Osteoblast (primary cell): ENCODE measurements at regions not wholly inside any gene's neighbourhood (a gene's known extent, or its start where the extent isn't known, plus 50 kb on each side); places are given as distances from the start of the nearest gene placed in this dataset.

Experiments
- DNase-seq: peaks from one replicate; pipeline ENCODE4 v3.0.0; 2011; ENCODE audit warnings: low spot score, mixed read lengths; ENCODE audit not compliant: insufficient read length; ENCODE audit errors: missing footprints
- H2AFZ ChIP-seq: 2 replicates; pipeline ENCODE4 v1.6.0; 2011; ENCODE audit warnings: mild to moderate bottlenecking, low read length
- H3K27ac ChIP-seq: 2 replicates; pipeline ENCODE4 v1.5.1; 2011; ENCODE audit warnings: mild to moderate bottlenecking, low read depth, low read length, moderate library complexity
- H3K27me3 ChIP-seq: 2 replicates; pipeline ENCODE4 v1.6.0; 2012; ENCODE audit warnings: mild to moderate bottlenecking, control low read depth, inconsistent platforms, low read length, moderate library complexity; ENCODE audit not compliant: insufficient read depth
- H3K36me3 ChIP-seq: 2 replicates; pipeline ENCODE4 v1.5.1; 2011; ENCODE audit warnings: mild to moderate bottlenecking, low read length, control low read depth, moderate library complexity; ENCODE audit not compliant: insufficient read depth
- H3K4me1 ChIP-seq: 2 replicates; pipeline ENCODE4 v1.5.1; 2011; ENCODE audit warnings: mild to moderate bottlenecking, low read length, control low read depth, moderate library complexity; ENCODE audit not compliant: insufficient read depth
- H3K4me2 ChIP-seq: 2 replicates; pipeline ENCODE4 v1.6.0; 2011; ENCODE audit warnings: mild to moderate bottlenecking, low read length; ENCODE audit not compliant: insufficient read depth
- H3K4me3 ChIP-seq: fragments of 200-600 bp; sonication (generic); 3 replicates; pipeline ENCODE4 v1.5.1; 2012; ENCODE audit warnings: mild to moderate bottlenecking, low read length, inconsistent platforms; ENCODE audit not compliant: insufficient read depth
- H3K79me2 ChIP-seq: 2 replicates; pipeline ENCODE4 v1.6.0; 2012; ENCODE audit warnings: mild to moderate bottlenecking, low read length, control low read depth, inconsistent platforms; ENCODE audit not compliant: insufficient read depth
- H3K9me3 ChIP-seq: 2 replicates; pipeline ENCODE4 v1.5.1; 2011; ENCODE audit warnings: low read depth, low read length, control low read depth
- H4K20me1 ChIP-seq: 2 replicates; pipeline ENCODE4 v1.6.0; 2012; ENCODE audit warnings: mild to moderate bottlenecking, low read length, control low read depth; ENCODE audit not compliant: insufficient read depth
- TF ChIP-seq, protein P1 (sequence below): IDR thresholded peaks from 2 replicates; pipeline ENCODE4 v1.5.1; 2011; ENCODE audit warnings: mild to moderate bottlenecking, low read depth, low read length, moderate library complexity; ENCODE audit errors: extremely low read depth

DNA sequence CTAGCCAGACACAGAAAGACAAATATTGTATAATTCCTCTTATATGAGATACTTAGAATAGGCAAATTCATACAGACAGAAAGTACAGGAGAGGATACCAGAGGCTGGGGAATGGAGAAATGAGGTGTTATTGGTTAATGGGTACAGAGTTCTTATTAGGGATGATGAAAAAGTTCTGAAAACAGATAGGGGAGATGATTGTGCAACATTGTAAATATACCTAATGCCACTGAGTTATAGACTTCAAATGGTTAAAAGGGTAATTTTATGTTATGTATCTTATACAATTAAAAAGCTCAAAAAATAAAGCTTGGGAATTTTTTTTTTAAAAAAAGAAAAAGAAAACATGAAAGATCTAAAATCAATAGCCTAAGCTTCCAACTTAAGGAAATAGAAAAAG, 98.8 kb upstream of the TECRL start:
- Histone ChIP-seq H3K27ac (no peak overlapping the region), H2AFZ (no peak overlapping the region), H3K4me1 (no peaks in the 10 kb centered on the region), H3K79me2 (no peaks in the 10 kb centered on the region), H3K27me3 (no peaks in the 10 kb centered on the region), H3K4me2 (no peak overlapping the region), H3K4me3 (no peak overlapping the region), H4K20me1 (no peaks in the 10 kb centered on the region), H3K9me3 (no peaks in the 10 kb centered on the region), H3K36me3 (no peaks in the 10 kb centered on the region)
- no peak for DNase-seq
- TF ChIP-seq, protein P1, sequence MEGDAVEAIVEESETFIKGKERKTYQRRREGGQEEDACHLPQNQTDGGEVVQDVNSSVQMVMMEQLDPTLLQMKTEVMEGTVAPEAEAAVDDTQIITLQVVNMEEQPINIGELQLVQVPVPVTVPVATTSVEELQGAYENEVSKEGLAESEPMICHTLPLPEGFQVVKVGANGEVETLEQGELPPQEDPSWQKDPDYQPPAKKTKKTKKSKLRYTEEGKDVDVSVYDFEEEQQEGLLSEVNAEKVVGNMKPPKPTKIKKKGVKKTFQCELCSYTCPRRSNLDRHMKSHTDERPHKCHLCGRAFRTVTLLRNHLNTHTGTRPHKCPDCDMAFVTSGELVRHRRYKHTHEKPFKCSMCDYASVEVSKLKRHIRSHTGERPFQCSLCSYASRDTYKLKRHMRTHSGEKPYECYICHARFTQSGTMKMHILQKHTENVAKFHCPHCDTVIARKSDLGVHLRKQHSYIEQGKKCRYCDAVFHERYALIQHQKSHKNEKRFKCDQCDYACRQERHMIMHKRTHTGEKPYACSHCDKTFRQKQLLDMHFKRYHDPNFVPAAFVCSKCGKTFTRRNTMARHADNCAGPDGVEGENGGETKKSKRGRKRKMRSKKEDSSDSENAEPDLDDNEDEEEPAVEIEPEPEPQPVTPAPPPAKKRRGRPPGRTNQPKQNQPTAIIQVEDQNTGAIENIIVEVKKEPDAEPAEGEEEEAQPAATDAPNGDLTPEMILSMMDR, result no peak

DNA sequence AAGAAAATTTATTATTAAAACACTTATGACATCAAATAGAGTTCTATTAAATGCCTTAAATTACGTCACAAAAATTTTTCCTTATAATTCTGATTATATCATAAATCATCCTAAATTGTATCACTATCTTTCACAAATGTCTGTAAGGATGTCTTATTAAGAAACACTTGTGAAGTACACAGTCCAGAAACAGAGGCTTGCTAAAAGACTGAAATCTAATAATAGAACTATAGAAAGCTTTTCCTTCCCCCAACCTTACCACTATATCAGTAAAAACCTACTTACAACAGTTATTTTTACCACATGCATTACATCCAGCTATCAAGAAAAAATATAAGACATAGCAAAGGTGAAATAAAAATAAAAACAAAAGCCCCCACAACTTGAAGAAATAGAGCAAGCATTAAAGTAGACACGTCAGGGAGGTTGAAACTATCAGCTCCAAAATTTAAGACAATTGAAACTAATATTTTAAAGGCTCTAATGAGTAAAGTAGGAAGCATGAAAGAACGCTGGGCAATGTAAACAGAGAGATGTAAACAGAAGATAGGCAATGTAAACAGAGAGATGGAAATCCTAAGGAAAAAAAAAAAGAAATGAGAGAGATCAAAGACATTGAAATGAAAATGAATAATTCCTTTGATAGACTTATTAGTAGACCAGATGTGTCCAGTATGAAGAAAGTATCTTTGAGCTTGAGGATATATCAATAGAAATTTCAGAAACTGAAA, 94.9 kb upstream of the TECRL start:
- DNase-seq, result no peak
- Histone ChIP-seq H2AFZ (no peak overlapping the region), H3K36me3 (no peaks in the 10 kb centered on the region), H3K79me2 (no peaks in the 10 kb centered on the region), H3K9me3 (no peaks in the 10 kb centered on the region), H3K4me1 (no peaks in the 10 kb centered on the region), H3K4me3 (no peak overlapping the region), H3K27me3 (no peaks in the 10 kb centered on the region), H3K27ac (no peak overlapping the region), H4K20me1 (no peaks in the 10 kb centered on the region), H3K4me2 (no peak overlapping the region)
- TF ChIP-seq, protein P1, result no peak

DNA sequence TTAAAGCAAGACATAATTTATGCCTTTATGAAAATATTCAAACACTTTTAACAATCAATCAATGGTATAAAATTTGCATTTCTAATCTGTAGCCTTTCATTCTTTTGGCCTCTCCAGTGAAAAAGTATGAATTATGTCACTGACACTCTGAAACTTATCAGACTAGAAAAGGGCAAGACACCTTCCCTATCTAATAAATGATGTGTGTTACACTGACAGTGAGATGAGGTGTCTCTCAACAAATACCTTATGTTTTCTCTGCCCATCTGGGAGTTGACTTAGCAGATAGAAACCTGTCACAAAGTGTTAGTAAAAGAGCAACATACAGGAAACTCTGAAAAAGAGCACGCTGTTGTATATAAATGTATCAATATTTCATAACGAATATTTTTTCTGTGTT, 94.2 kb upstream of the TECRL start:
- H2AFZ ChIP-seq, result no peak overlapping the region

DNA sequence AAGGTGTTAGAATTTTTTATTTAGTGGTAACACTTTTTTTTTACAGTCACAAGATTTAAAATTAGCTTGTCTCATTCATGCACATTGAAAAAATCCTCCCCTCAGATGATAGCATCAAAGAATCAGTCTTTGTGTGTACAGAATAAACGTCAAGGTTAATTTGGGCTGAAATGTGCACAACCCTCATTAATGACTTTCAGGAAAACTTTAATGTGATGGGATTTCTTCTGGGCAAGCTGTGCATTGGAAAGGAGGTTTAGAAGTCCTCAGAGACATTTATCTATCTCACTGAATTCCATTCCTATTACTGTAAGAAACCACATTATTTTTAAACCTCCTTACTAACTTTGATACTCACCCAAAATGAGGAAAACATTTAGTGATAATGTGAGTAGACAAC, 88.2 kb upstream of the TECRL start:
- no peaks in the 10 kb centered on the region for H4K20me1 ChIP-seq
- H3K36me3 ChIP-seq, result no peaks in the 10 kb centered on the region
- no peak overlapping the region for H3K27ac ChIP-seq
- TF ChIP-seq, protein P1, result no peak
- H2AFZ ChIP-seq, result no peak overlapping the region
- no peak for DNase-seq
- H3K79me2 ChIP-seq, result no peaks in the 10 kb centered on the region
- no peaks in the 10 kb centered on the region for H3K27me3 ChIP-seq
- no peak overlapping the region for H3K4me3 ChIP-seq
- no peaks in the 10 kb centered on the region for H3K9me3 ChIP-seq
- H3K4me1 ChIP-seq, result no peaks in the 10 kb centered on the region
- no peak overlapping the region for H3K4me2 ChIP-seq

More for the DNA sequence above, 94.2 kb upstream of the TECRL start:
- H3K4me1 ChIP-seq, result no peaks in the 10 kb centered on the region
- TF ChIP-seq, protein P1, result no peak
- H3K27ac ChIP-seq, result no peak overlapping the region
- no peak for DNase-seq
- H3K4me2 ChIP-seq, result no peak overlapping the region
- H3K27me3 ChIP-seq, result no peaks in the 10 kb centered on the region
- H3K79me2 ChIP-seq, result no peaks in the 10 kb centered on the region
- no peaks in the 10 kb centered on the region for H3K9me3 ChIP-seq
- no peaks in the 10 kb centered on the region for H4K20me1 ChIP-seq
- no peak overlapping the region for H3K4me3 ChIP-seq
- no peaks in the 10 kb centered on the region for H3K36me3 ChIP-seq
